ENCODE measurements at regions not wholly inside any gene's neighbourhood (a gene's known extent, or its start where the extent isn't known, plus 50 kb on each side); places are given as distances from the start of the nearest gene placed in this dataset.

DNA sequence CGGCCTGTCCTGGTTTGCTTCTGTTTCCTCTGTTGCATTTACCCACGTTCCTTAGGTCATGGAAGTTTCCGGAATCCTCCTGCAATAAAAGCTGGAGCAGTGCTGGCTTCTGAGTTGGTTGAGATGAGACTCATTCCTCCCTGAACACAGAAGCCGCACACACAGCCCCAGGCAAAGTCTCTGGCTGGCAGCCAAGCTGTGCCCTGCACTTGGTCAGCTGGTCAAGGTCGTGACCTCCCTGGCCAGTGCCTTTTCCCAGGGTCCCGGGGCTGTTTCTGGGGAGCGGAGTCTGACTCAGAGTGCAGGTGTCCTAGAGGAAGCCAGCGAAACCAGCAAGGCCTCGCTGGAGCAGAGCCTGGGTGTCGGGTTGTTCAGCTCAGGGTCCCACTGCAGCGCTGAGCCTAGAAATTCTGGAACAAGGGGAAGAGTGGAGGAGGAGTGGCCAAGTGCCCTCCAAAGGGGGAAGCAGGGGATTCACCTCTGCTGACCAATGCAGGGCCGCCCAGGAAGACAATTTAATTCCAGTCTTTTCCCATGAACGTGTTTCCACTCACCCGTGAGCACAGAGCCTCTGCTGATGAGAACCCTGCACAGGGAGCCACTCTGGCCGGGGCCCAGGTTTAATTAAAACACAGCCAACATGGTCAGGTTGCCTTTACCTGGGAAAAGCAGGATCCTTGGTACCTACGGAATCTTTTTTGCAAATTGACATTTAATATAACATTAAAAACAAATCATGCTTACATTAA lies 245.5 kb upstream of the PPP2R2D start:
- DNase-seq = peak; percentile 33
- no peak overlapping the region for H3T11ph ChIP-seq (ENCODE audit: low read length)
- no peaks in the 10 kb centered on the region for H3K79me1 ChIP-seq (ENCODE audit: insufficient read depth, low read depth, low read length, poor library complexity, severe bottlenecking)
- H3K4me3 Mint-ChIP-seq = no peak overlapping the region
- no peak overlapping the region for H3K56ac ChIP-seq (ENCODE audit: insufficient read length, low read depth, low read length)
- no peaks in the 10 kb centered on the region for H3K27me3 ChIP-seq (ENCODE audit: insufficient read depth, low read length)
- H3K79me2 ChIP-seq (ENCODE audit: insufficient read depth, low read length) = no peaks in the 10 kb centered on the region
- H2BK12ac ChIP-seq (ENCODE audit: insufficient read length, low read depth, low read length) = no peak overlapping the region
- H3K4ac ChIP-seq (ENCODE audit: low read depth, low read length) = no peak overlapping the region
- H2BK120ac ChIP-seq (ENCODE audit: low read depth, low read length, poor library complexity, severe bottlenecking) = no peak overlapping the region
- H2BK20ac ChIP-seq (ENCODE audit: low read depth, low read length, poor library complexity, severe bottlenecking) = no peak overlapping the region
- H3K27me3 Mint-ChIP-seq (ENCODE audit: low read depth) = peaks cover 10% of the 10 kb centered on the region
- no peaks in the 10 kb centered on the region for H4K20me1 ChIP-seq (ENCODE audit: control insufficient read depth, insufficient read depth, insufficient read length)
- H3K27ac Mint-ChIP-seq = peak overlapping the region; percentile 55 to 82 (median 72); a peak in 3 of 7 replicates
- H3K4me1 Mint-ChIP-seq = peaks cover 27 to 30% of the 10 kb centered on the region in 2 experiments
- H4K8ac ChIP-seq (replicated peaks; ENCODE audit: insufficient read length, low read depth, low read length) = no peak overlapping the region
- no peak overlapping the region for H3K18ac ChIP-seq (ENCODE audit: insufficient read length, low read depth, low read length)
- H3K14ac ChIP-seq (ENCODE audit: insufficient read depth, low read length) = no peak overlapping the region
- H2BK15ac ChIP-seq (ENCODE audit: low read depth, low read length) = no peak overlapping the region
- no peaks in the 10 kb centered on the region for H3K9me3 ChIP-seq (ENCODE audit: control insufficient read depth, low read depth, low read length)
- H3K36me3 Mint-ChIP-seq (ENCODE audit: insufficient read depth in 1 of 3, low read depth in 3 of 3) = peaks cover 0 to 6% (median 0%) of the 10 kb centered on the region in 3 experiments; a peak in 2 of 7 replicates
- no peak overlapping the region for H4K5ac ChIP-seq (ENCODE audit: insufficient read length, low read depth, low read length)
- no peak overlapping the region for H3K27ac ChIP-seq (ENCODE audit: insufficient read length, low read depth, low read length)
- H4K91ac ChIP-seq (ENCODE audit: insufficient read length, low read depth, low read length) = no peak overlapping the region
- no peaks in the 10 kb centered on the region for H3K23me2 ChIP-seq (ENCODE audit: insufficient read length, low read depth, low read length, poor library complexity, severe bottlenecking)
- no peak overlapping the region for H2AK5ac ChIP-seq (ENCODE audit: insufficient read length, low read length)
- H3K23ac ChIP-seq (ENCODE audit: insufficient read length, low read depth, low read length) = no peak overlapping the region
- WGBS (ENCODE audit: extremely low coverage, insufficient read length, low lambda C conversion rate) = no CpG with 5 or more reads among the region's 16 CpGs
- no peak overlapping the region for H2AFZ ChIP-seq (ENCODE audit: low read length)
- no peak overlapping the region for H3K4me2 ChIP-seq (ENCODE audit: insufficient read depth, insufficient read length, low read length)
- no peak overlapping the region for H3K9ac ChIP-seq (ENCODE audit: extremely low read depth, insufficient read length, low read length)
- H2BK5ac ChIP-seq (ENCODE audit: insufficient read length, low read length) = no peak overlapping the region
- H3K9me3 Mint-ChIP-seq = peaks cover 6 to 7% of the 10 kb centered on the region in 2 experiments; a peak in 4 of 5 replicates
- H3K4me1 ChIP-seq (ENCODE audit: insufficient read depth, low read length) = peaks cover 9% of the 10 kb centered on the region; the same call in 1 of the 2 replicates
- TF ChIP-seq, protein P1, sequence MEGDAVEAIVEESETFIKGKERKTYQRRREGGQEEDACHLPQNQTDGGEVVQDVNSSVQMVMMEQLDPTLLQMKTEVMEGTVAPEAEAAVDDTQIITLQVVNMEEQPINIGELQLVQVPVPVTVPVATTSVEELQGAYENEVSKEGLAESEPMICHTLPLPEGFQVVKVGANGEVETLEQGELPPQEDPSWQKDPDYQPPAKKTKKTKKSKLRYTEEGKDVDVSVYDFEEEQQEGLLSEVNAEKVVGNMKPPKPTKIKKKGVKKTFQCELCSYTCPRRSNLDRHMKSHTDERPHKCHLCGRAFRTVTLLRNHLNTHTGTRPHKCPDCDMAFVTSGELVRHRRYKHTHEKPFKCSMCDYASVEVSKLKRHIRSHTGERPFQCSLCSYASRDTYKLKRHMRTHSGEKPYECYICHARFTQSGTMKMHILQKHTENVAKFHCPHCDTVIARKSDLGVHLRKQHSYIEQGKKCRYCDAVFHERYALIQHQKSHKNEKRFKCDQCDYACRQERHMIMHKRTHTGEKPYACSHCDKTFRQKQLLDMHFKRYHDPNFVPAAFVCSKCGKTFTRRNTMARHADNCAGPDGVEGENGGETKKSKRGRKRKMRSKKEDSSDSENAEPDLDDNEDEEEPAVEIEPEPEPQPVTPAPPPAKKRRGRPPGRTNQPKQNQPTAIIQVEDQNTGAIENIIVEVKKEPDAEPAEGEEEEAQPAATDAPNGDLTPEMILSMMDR (conservative IDR thresholded peaks at IDR 0.05) = no peak
